DND-41 (cell line): ENCODE measurements at regions not wholly inside any gene's neighbourhood (a gene's known extent, or its start where the extent isn't known, plus 50 kb on each side); places are given as distances from the start of the nearest gene placed in this dataset.

Experiments used
- ATAC-seq: fragments of 200-7000 bp; cut with Tn5 transposase; 3 replicates; pipeline ENCODE4 v1.9.1; 2021; ENCODE audit warnings: low read depth; ENCODE audit not compliant: insufficient read depth
- DNase-seq: peaks from one replicate; pipeline ENCODE4 v3.0.0-alpha.2; 2020
- H2AFZ ChIP-seq: 2 replicates; pipeline ENCODE4 v1.6.0; 2012; ENCODE audit warnings: low read depth, low read length
- H3K27ac ChIP-seq: 2 replicates; pipeline ENCODE4 v1.5.1; 2012; ENCODE audit warnings: low read length, inconsistent platforms
- H3K27me3 ChIP-seq: fragments of 200-600 bp; sonication (generic); 2 replicates; pipeline ENCODE4 v1.6.0; 2012; ENCODE audit warnings: low read length, mild to moderate bottlenecking, inconsistent platforms; ENCODE audit not compliant: insufficient read depth, poor library complexity
- H3K36me3 ChIP-seq: 2 replicates; pipeline ENCODE4 v1.5.1; 2012; ENCODE audit warnings: low read length, inconsistent platforms; ENCODE audit not compliant: insufficient read depth
- H3K4me1 ChIP-seq: 2 replicates; pipeline ENCODE4 v1.5.1; 2012; ENCODE audit warnings: mild to moderate bottlenecking, low read length; ENCODE audit not compliant: insufficient read depth
- H3K4me2 ChIP-seq: 2 replicates; pipeline ENCODE4 v1.6.0; 2012; ENCODE audit warnings: mild to moderate bottlenecking, moderate library complexity, low read length, inconsistent platforms; ENCODE audit not compliant: insufficient read depth
- H3K4me3 ChIP-seq, 2 experiments: fragments of 200-600 bp in 1 of 2; shearing (Covaris generic) in 1 of 2; 2 replicates each; pipeline ENCODE4 v1.5.1; 2012 to 2016; ENCODE audit warnings: inconsistent platforms in 2 of 2, low read length in 2 of 2, mild to moderate bottlenecking in 2 of 2, low read depth in 1 of 2, moderate library complexity in 1 of 2
- H3K79me2 ChIP-seq: 2 replicates; pipeline ENCODE4 v1.6.0; 2012; ENCODE audit warnings: low read length, inconsistent platforms; ENCODE audit not compliant: insufficient read depth
- H3K9ac ChIP-seq: 2 replicates; pipeline ENCODE4 v1.6.0; 2012; ENCODE audit warnings: low read depth, mild to moderate bottlenecking, inconsistent platforms, low read length, moderate library complexity
- H3K9me3 ChIP-seq: 2 replicates; pipeline ENCODE4 v1.5.1; 2012; ENCODE audit warnings: low read length, moderate library complexity, mild to moderate bottlenecking, inconsistent platforms; ENCODE audit not compliant: insufficient read depth, severe bottlenecking
- H4K20me1 ChIP-seq: 2 replicates; pipeline ENCODE4 v1.6.0; 2012; ENCODE audit warnings: low read length; ENCODE audit not compliant: insufficient read depth
- CTCF ChIP-seq: IDR thresholded peaks from 2 replicates; pipeline ENCODE4 v1.5.1; 2012; ENCODE audit warnings: borderline replicate concordance, low read length, moderate library complexity, mild to moderate bottlenecking; ENCODE audit not compliant: poor library complexity, severe bottlenecking; ENCODE audit errors: extremely low read depth
- EZH2 ChIP-seq: IDR thresholded peaks from 3 replicates; pipeline ENCODE4 v1.6.1; 2012; ENCODE audit warnings: borderline replicate concordance, low read depth, mild to moderate bottlenecking, moderate library complexity, low read length, inconsistent platforms; ENCODE audit not compliant: severe bottlenecking

- no peak overlapping the region for H2AFZ ChIP-seq
- H3K4me3 ChIP-seq, result no peak overlapping the region
- no peaks in the 10 kb centered on the region for H3K36me3 ChIP-seq
- H3K4me2 ChIP-seq, result no peak overlapping the region
- no peak for DNase-seq
- no peaks in the 10 kb centered on the region for H4K20me1 ChIP-seq
- H3K9me3 ChIP-seq, result no peaks in the 10 kb centered on the region
- ATAC-seq, result no peak
- H3K79me2 ChIP-seq, result no peaks in the 10 kb centered on the region
- H3K4me1 ChIP-seq, result no peaks in the 10 kb centered on the region
- H3K27me3 ChIP-seq, result no peaks in the 10 kb centered on the region
- no peak overlapping the region for H3K27ac ChIP-seq
- H3K9ac ChIP-seq, result no peak overlapping the region
- TF ChIP-seq CTCF, result no peak
- TF ChIP-seq EZH2, result no peak
Measured at GRCh38 chr13:62093984-62094780, 678.5 kb upstream of the PCDH20 start.

- Histone ChIP-seq H3K36me3 (no peaks in the 10 kb centered on the region), H3K27me3 (no peaks in the 10 kb centered on the region), H3K4me2 (no peak overlapping the region), H4K20me1 (no peaks in the 10 kb centered on the region), H2AFZ (no peak overlapping the region), H3K4me3 (no peak overlapping the region), H3K27ac (no peak overlapping the region), H3K9me3 (no peaks in the 10 kb centered on the region), H3K4me1 (no peaks in the 10 kb centered on the region), H3K9ac (no peak overlapping the region), H3K79me2 (no peaks in the 10 kb centered on the region)
- ATAC-seq, result no peak
- TF ChIP-seq EZH2, result no peak
- TF ChIP-seq CTCF, result no peak
- DNase-seq, result no peak
Measured at GRCh38 chr13:62092949-62093348, 677.3 kb upstream of the PCDH20 start.

GRCh38 chr13:62092536-62092935 is 676.9 kb upstream of the PCDH20 start:
- no peak for DNase-seq
- H3K9me3 ChIP-seq, result no peaks in the 10 kb centered on the region
- H3K4me2 ChIP-seq, result no peak overlapping the region
- H3K36me3 ChIP-seq, result no peaks in the 10 kb centered on the region
- no peak overlapping the region for H3K4me3 ChIP-seq
- no peak for ATAC-seq
- H3K9ac ChIP-seq, result no peak overlapping the region
- H2AFZ ChIP-seq, result no peak overlapping the region
- H3K4me1 ChIP-seq, result no peaks in the 10 kb centered on the region
- no peaks in the 10 kb centered on the region for H3K27me3 ChIP-seq
- H4K20me1 ChIP-seq, result no peaks in the 10 kb centered on the region
- no peak overlapping the region for H3K27ac ChIP-seq
- no peaks in the 10 kb centered on the region for H3K79me2 ChIP-seq
- TF ChIP-seq CTCF (no peak), EZH2 (no peak)

GRCh38 chr13:62088165-62088564 is 672.5 kb upstream of the PCDH20 start:
- ATAC-seq (no peak), DNase-seq (no peak)
- TF ChIP-seq EZH2 (no peak), CTCF (no peak)
- Histone ChIP-seq H3K9me3 (no peaks in the 10 kb centered on the region), H3K27ac (no peak overlapping the region), H3K79me2 (no peaks in the 10 kb centered on the region), H3K4me1 (no peaks in the 10 kb centered on the region), H3K4me3 (no peak overlapping the region), H2AFZ (no peak overlapping the region), H3K4me2 (no peak overlapping the region), H3K27me3 (no peaks in the 10 kb centered on the region), H3K36me3 (no peaks in the 10 kb centered on the region), H3K9ac (no peak overlapping the region), H4K20me1 (no peaks in the 10 kb centered on the region)
